Mesodermal cell (in vitro differentiated cells): ENCODE measurements at regions not wholly inside any gene's neighbourhood (a gene's known extent, or its start where the extent isn't known, plus 50 kb on each side); places are given as distances from the start of the nearest gene placed in this dataset.
"Not testable (repeated sequence)": the region's sequence is repeated elsewhere in the genome, so short reads cannot be mapped to it uniquely, and the experiment has no call there.

Experiments used
- H3K27ac ChIP-seq: 2 replicates; pipeline ENCODE4 v1.7.0; 2013; ENCODE audit warnings: mild to moderate bottlenecking, low read depth, low read length, moderate library complexity; ENCODE audit not compliant: severe bottlenecking
- H3K36me3 ChIP-seq: 2 replicates; pipeline ENCODE4 v1.7.1; 2013; ENCODE audit warnings: mild to moderate bottlenecking, low read length, moderate library complexity; ENCODE audit not compliant: control insufficient read depth, insufficient read depth
- H3K4me1 ChIP-seq: one replicate; pipeline ENCODE4 v1.7.1; 2013; ENCODE audit warnings: mild to moderate bottlenecking, low read length; ENCODE audit not compliant: insufficient read depth, control insufficient read depth, poor library complexity, severe bottlenecking
- H3K4me3 ChIP-seq: 2 replicates; pipeline ENCODE4 v1.7.0; 2013; ENCODE audit warnings: low read length, control low read depth, mild to moderate bottlenecking; ENCODE audit not compliant: insufficient read depth, poor library complexity, severe bottlenecking; ENCODE audit errors: extremely low read depth
- H3K9me3 ChIP-seq: 2 replicates; pipeline ENCODE4 v1.7.1; 2013; ENCODE audit warnings: mild to moderate bottlenecking, low read length, moderate library complexity; ENCODE audit not compliant: control insufficient read depth
- WGBS, 2 experiments: methylation state at CpG; one replicate each; pipeline ENCODE4 v1.1.5; 2013; ENCODE audit warnings: missing lambda C conversion rate in 2 of 2; ENCODE audit not compliant: insufficient coverage in 2 of 2; 5-methylcytosine and 5-hydroxymethylcytosine counted together

DNA sequence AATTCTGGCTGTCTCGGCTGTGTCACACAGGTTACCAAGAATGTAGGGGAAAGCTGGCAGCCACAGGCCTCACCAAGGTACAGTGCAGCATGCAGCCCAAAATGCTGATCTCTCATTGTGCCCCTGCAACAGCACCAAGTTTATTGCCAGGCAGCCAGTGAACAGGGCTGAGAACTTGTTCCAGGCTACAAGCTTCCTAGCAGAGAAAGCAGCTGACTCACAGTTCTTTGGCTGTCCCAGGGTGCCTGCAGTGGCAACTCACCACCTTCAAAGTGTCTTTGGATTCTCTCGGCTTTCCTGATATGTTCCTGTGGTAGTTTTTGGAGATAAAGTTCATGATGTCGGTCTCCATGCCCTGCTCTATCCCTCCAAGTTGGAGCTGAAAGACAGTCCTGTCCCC lies 719.1 kb upstream of the ANO3 start:
- no peaks in the 10 kb centered on the region for H3K4me1 ChIP-seq
- peaks cover 8% of the 10 kb centered on the region for H3K9me3 ChIP-seq

DNA sequence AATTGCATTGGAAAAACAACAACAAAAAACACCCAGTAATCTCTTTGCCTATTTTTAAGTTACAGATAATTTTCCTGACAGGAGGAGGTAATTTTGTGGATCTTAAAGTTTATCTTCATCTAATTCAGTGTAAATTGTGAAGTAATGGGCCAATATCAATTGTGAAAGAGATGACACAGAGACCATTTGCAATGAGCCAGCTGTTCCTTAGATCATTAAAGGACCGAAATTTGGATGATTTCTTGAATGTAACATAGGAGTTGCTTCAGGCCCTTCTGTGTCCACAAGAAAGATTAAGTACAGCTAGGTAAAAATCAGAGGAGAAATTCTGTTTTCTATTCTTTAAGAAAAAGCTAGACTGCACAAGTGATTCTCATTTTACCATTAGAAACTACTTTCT lies 718.5 kb upstream of the ANO3 start:
- 86 to 100% methylated on average over 1 of the region's 1 CpG for WGBS, 2 experiments
- no peaks in the 10 kb centered on the region for H3K36me3 ChIP-seq
- no peaks in the 10 kb centered on the region for H3K4me1 ChIP-seq
- no peak overlapping the region for H3K4me3 ChIP-seq
- H3K27ac ChIP-seq: no peak overlapping the region
- peaks cover 8% of the 10 kb centered on the region for H3K9me3 ChIP-seq

More for the DNA sequence above, 719.1 kb upstream of the ANO3 start:
- no peak overlapping the region for H3K27ac ChIP-seq
- no peak overlapping the region for H3K4me3 ChIP-seq
- no peaks in the 10 kb centered on the region for H3K36me3 ChIP-seq
- WGBS, 2 experiments: 40 to 43% methylated on average over 1 of the region's 3 CpGs

DNA sequence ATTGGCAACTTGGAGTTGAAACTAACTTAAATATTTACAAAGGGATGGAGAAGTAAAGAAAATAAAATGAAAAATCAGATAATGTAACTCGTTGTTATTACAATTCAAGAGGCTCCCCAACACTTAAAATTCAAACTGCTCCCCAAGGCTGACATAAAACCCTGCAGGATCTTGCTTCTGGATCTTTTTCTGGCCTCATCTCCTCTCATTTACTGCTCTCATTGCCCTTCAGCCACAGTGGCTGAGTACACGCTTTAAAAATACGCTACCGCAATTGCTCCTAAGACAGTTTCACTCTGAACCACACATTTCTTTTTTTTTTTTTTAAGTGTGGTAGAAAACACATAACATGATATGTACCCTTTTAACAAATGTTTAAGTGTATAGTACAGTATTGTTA lies 718.1 kb upstream of the ANO3 start:
- Histone ChIP-seq H3K9me3 (peaks cover 8% of the 10 kb centered on the region), H3K27ac (no peak overlapping the region), H3K4me3 (no peak overlapping the region), H3K36me3 (no peaks in the 10 kb centered on the region), H3K4me1 (no peaks in the 10 kb centered on the region)
- WGBS, 2 experiments: 100% methylated on average over 1 of the region's 4 CpGs; no CpG with 5 or more reads in 1 of the 2 experiments

DNA sequence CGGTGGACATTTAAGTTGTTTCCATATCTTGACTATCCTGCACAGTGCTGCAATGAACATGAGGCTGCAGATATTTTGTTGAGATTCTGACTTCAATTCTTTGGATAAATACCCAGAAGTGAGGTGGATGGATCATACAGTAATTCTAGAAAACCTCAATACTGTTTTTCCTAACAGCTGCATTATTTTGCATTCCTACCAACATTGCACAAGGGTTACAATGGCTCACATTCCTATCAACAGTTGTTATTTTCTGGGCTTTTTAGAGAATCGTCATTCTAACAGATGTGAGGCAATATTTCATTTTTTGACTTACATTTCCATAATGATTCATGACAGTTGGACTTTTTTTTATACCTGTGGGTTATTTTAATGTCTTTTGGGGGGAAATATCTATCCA lies 716.9 kb upstream of the ANO3 start:
- H3K36me3 ChIP-seq: no peaks in the 10 kb centered on the region
- H3K27ac ChIP-seq: no peak overlapping the region
- peaks cover 8% of the 10 kb centered on the region for H3K9me3 ChIP-seq
- no peaks in the 10 kb centered on the region for H3K4me1 ChIP-seq
- no peak overlapping the region for H3K4me3 ChIP-seq
- 100% methylated on average over 1 of the region's 2 CpGs; no CpG with 5 or more reads in 1 of the 2 experiments for WGBS, 2 experiments

DNA sequence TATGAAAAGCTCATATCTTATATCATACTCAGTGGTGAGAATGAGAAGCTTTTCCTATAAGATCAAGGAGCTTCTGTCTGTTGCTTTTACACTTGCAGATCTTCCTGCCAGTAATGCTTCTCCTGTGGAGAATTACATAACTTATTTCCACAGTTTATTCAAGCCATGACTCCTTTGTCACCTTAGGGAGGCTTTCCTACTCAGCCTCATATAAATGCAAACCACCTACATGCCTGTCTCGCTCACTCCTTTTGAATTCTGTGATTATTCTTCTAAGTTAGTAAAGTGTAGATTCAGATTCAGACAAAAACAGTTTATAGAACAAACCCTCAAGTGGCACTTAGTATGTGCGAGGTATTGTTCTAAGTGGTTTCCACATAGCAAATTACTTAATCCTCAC lies 716.1 kb upstream of the ANO3 start:
- Histone ChIP-seq H3K27ac (no peak overlapping the region), H3K9me3 (peaks cover 7% of the 10 kb centered on the region), H3K4me1 (no peaks in the 10 kb centered on the region), H3K36me3 (no peaks in the 10 kb centered on the region), H3K4me3 (no peak overlapping the region)
- 71% methylated on average over 1 of the region's 2 CpGs; no CpG with 5 or more reads in 1 of the 2 experiments for WGBS, 2 experiments

DNA sequence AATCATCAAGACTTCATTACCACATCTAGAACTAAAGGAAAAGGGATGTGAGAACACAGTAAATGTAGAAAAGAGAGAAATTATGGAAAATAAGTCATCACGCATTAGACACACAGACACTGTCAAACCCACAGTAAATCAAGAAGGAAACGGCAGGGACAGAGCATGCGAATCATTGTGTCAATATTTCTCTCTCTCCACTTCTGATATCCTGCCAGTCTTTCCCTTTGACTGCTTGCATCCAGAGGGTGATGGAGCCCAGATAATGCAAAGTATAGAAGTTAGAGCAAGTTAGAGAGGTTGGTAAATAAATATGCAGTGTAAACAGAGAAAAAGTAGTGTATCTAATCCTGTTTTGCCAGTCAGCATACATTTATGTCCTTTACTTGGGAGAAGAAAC lies 706.8 kb upstream of the ANO3 start:
- Histone ChIP-seq H3K9me3 (no peaks in the 10 kb centered on the region), H3K27ac (no peak overlapping the region), H3K4me1 (no peaks in the 10 kb centered on the region), H3K36me3 (no peaks in the 10 kb centered on the region), H3K4me3 (no peak overlapping the region)
- no CpG with 5 or more reads among the region's 3 CpGs for WGBS, 2 experiments

DNA sequence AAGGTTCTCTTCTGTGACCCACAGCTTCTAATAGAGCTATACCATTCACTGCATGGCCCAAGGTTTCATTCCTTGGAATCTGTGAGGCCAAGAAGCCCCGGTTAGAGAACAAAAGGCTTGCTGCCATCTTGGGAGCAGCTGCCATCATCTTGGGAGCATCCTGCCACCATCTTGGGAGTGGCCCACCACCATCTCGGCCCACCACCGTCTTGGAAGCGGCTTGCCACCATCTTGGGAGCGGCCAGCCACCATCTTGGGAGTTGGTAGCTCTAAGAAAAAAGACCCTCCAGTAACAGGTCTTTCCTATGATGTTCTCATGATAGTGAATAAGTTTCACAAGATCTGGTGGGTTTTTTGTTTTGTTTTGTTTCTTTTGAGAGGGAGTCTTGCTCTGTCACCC lies 703.9 kb upstream of the ANO3 start:
- Histone ChIP-seq H3K27ac (no peak overlapping the region), H3K4me3 (no peak overlapping the region), H3K36me3 (no peaks in the 10 kb centered on the region), H3K4me1 (no peaks in the 10 kb centered on the region), H3K9me3 (no peaks in the 10 kb centered on the region)
- WGBS, 2 experiments: 94% methylated on average over 5 of the region's 5 CpGs; no CpG with 5 or more reads in 1 of the 2 experiments

DNA sequence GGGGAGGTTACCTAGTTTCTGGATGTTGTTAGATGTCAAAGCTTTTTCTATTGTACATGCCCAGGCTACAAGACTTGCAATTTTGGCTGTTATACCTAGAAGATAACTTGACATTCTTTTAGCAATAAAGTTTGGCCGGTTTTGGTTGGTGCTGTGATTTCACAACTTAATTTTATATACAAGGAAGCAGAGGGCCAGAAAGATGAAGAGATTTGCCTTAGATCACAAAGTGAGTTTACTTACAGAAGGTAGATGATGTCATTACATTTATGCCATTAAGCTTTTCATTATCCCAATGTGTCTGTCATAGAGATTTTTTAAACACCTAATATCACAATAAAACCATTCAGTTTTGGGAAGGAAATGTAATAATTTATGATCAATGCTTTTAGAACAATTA lies 698.7 kb upstream of the ANO3 start:
- Histone ChIP-seq H3K4me3 (no peak overlapping the region), H3K27ac (no peak overlapping the region), H3K36me3 (no peaks in the 10 kb centered on the region), H3K9me3 (no peaks in the 10 kb centered on the region), H3K4me1 (no peaks in the 10 kb centered on the region)
- WGBS, 2 experiments: 100% methylated on average over 1 of the region's 1 CpG; no CpG with 5 or more reads in 1 of the 2 experiments

DNA sequence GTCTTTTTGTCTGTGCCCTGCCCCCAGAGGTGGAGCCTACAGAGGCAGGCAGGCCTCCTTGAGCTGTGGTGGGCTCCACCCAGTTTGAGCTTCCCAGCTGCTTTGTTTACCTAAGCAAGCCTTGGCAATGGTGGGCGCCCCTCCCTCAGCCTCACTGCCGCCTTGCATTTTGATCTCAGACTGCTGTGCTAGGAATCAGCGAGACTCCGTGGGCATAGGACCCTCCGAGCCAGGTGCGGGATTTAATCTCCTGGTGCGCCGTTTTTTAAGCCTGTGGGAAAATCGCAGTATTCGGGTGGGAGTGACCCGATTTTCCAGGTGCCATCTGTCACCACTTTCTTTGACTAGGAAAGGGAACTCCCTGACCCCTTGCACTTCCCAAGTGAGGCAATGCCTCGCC lies 682.7 kb upstream of the ANO3 start:
- not testable (repeated sequence) for H3K9me3 ChIP-seq, H3K4me1 ChIP-seq, H3K36me3 ChIP-seq, H3K27ac ChIP-seq, H3K4me3 ChIP-seq
- WGBS, 2 experiments: 77 to 87% methylated on average over 9 to 10 of the region's 12 CpGs

DNA sequence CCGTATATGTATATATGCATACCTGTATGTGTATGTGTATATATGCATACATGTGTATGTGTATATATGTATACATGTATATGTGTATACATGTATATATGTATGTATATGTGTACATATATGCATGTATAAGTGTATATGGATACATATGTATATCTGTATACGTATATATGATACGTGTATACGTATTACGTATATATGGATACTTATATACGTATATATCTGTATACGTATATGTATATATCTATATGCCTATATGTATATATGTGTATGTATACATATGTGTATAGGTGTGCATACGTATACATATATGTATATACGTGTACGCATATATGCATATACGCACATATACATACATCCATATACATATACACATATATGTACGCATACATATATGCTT lies 681.6 kb upstream of the ANO3 start:
- Histone ChIP-seq H3K27ac (no peak overlapping the region), H3K9me3 (no peaks in the 10 kb centered on the region), H3K36me3 (no peaks in the 10 kb centered on the region), H3K4me3 (no peak overlapping the region), H3K4me1 (no peaks in the 10 kb centered on the region)
- no CpG with 5 or more reads among the region's 12 CpGs for WGBS, 2 experiments

DNA sequence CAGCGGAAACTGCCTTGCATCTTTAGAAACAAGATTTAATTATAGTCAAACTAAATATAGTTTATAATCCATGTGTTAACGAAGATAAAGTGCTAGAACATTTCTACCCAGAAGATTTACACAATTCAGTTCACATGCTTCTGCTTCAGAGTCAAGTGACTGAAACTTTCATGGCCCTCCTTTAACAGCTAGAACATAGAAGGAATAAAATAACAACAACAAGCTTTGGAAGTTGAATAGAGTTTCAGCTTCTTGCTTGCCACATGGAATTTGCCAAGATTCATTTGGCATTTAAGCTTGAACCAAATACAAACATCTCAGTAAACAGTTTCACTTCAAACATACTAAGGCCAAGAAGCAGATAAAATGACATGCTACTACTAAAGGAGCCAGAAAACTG lies 676.3 kb upstream of the ANO3 start:
- Histone ChIP-seq H3K27ac (no peak overlapping the region), H3K4me1 (no peaks in the 10 kb centered on the region), H3K36me3 (no peaks in the 10 kb centered on the region), H3K4me3 (no peak overlapping the region), H3K9me3 (no peaks in the 10 kb centered on the region)
- WGBS, 2 experiments: 100% methylated on average over 1 of the region's 2 CpGs; no CpG with 5 or more reads in 1 of the 2 experiments
